Gastroesophageal sphincter (tissue), 3 donors: ENCODE measurements at regions not wholly inside any gene's neighbourhood (a gene's known extent, or its start where the extent isn't known, plus 50 kb on each side); places are given as distances from the start of the nearest gene placed in this dataset.

Experiments
- POLR2A ChIP-seq, 2 donors: fragments of 450-650 bp; IDR thresholded peaks; one replicate each; pipeline ENCODE4 v1.6.1; 2017; ENCODE audit warnings: antibody characterized with exemption in 2 of 2, mild to moderate bottlenecking in 2 of 2, moderate library complexity in 1 of 2
- TF ChIP-seq, protein P1 (sequence below), 4 experiments: fragments of 200-600 bp in 2 of 4; fragments of 450-650 bp in 2 of 4; sonication (generic) in 1 of 4; IDR thresholded peaks; one replicate each; pipeline ENCODE4 v1.5.1; 2017 to 2019; ENCODE audit warnings: antibody characterized with exemption in 4 of 4, mild to moderate bottlenecking in 2 of 4, moderate library complexity in 2 of 4

DNA sequence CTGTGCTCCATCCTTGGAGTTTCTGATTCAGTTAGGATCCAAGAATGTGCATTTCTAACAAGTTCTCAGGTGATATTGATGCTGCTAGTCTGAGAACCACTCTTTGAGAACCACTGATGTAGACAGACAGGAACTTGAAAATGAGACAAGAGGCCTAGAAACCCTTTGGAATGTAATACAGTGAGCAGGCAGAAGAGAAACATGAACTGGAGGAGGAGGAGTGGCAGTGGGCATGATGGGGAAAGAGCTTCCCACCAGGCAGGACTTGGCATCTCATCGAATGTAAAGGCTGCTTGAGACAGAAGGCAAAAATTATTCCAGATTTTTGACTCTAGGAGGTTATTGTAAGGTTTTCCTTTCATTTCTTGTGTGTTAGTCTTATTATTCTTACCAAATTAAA lies 295.8 kb upstream of the SGCD start:
- TF ChIP-seq, protein P1, sequence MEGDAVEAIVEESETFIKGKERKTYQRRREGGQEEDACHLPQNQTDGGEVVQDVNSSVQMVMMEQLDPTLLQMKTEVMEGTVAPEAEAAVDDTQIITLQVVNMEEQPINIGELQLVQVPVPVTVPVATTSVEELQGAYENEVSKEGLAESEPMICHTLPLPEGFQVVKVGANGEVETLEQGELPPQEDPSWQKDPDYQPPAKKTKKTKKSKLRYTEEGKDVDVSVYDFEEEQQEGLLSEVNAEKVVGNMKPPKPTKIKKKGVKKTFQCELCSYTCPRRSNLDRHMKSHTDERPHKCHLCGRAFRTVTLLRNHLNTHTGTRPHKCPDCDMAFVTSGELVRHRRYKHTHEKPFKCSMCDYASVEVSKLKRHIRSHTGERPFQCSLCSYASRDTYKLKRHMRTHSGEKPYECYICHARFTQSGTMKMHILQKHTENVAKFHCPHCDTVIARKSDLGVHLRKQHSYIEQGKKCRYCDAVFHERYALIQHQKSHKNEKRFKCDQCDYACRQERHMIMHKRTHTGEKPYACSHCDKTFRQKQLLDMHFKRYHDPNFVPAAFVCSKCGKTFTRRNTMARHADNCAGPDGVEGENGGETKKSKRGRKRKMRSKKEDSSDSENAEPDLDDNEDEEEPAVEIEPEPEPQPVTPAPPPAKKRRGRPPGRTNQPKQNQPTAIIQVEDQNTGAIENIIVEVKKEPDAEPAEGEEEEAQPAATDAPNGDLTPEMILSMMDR (IDR thresholded peaks at IDR 0.05): no peak
- TF ChIP-seq POLR2A (IDR thresholded peaks at IDR 0.05): no peak
